ENCODE measurements at regions not wholly inside any gene's neighbourhood (a gene's known extent, or its start where the extent isn't known, plus 50 kb on each side); places are given as distances from the start of the nearest gene placed in this dataset.
"Not testable (repeated sequence)": the region's sequence is repeated elsewhere in the genome, so short reads cannot be mapped to it uniquely, and the experiment has no call there.

DNA sequence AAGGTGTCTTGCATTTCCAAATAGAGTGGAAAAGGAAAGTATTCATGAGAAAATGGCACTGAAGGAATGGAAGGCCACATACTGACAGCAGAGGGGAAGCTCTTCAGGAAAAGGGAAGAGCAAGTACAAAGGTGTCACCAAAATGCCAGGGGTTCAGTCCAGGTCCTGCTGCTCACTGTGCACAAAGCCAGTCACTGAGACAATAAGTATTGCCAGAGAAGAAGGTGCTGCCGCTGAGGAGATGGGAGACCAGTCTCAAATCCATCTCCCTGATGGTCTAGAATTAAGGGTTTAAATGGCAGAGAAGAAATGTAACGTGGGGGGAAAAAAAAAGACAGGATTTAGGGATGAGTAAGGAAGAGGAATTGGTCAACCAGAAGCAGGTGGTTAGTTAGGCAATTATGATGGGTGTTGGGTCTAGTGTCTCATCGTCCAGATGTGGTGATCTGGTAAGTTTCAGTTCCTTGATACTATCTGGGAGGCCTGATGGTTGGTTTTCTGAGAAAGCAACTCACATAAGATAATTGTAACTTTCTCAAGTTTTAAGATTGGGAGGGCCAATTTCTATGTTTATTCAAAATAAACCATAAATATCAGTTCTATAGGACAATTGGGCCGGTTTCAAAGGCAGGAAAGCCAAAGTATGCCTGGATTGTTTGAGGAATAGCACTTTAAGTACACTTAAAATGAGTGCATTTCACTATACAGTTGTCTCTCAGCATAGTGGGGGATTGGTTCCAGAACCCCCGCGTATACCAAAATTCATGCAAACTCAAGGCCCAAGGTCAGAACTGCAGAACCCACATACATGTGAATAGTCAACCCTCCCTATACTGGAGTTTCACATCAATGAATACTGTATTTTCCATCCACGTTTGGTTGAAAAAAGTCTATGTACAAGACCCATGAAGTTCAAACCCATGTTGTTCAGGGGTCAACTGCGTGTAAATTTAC, 109.1 kb upstream of the DNAJC10 start:
- TF ChIP-seq, protein P1, sequence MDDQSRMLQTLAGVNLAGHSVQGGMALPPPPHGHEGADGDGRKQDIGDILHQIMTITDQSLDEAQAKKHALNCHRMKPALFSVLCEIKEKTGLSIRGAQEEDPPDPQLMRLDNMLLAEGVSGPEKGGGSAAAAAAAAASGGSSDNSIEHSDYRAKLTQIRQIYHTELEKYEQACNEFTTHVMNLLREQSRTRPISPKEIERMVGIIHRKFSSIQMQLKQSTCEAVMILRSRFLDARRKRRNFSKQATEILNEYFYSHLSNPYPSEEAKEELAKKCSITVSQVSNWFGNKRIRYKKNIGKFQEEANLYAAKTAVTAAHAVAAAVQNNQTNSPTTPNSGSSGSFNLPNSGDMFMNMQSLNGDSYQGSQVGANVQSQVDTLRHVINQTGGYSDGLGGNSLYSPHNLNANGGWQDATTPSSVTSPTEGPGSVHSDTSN (IDR thresholded peaks at IDR 0.05) = no peak
- TF ChIP-seq FOXS1 (CRISPR knock-in tag; IDR thresholded peaks at IDR 0.05) = no peak
- TF ChIP-seq, protein P2, sequence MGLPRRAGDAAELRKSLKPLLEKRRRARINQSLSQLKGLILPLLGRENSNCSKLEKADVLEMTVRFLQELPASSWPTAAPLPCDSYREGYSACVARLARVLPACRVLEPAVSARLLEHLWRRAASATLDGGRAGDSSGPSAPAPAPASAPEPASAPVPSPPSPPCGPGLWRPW (IDR thresholded peaks at IDR 0.05) = no peak
- no peak for TF ChIP-seq EHF (CRISPR knock-in tag; IDR thresholded peaks at IDR 0.05)
- no peak for TF ChIP-seq ZSCAN20 (CRISPR knock-in tag; IDR thresholded peaks at IDR 0.05)
- no peak for TF ChIP-seq HEYL (CRISPR knock-in tag; IDR thresholded peaks at IDR 0.05)
- TF ChIP-seq NR3C1 (IDR thresholded peaks at IDR 0.05) = no peak
- TF ChIP-seq CEBPB (IDR thresholded peaks at IDR 0.05) = no peak
- no peak for TF ChIP-seq EP300 (IDR thresholded peaks at IDR 0.05)
- TF ChIP-seq HOXB5 (CRISPR knock-in tag; IDR thresholded peaks at IDR 0.05) = no peak
- TF ChIP-seq, protein P3, sequence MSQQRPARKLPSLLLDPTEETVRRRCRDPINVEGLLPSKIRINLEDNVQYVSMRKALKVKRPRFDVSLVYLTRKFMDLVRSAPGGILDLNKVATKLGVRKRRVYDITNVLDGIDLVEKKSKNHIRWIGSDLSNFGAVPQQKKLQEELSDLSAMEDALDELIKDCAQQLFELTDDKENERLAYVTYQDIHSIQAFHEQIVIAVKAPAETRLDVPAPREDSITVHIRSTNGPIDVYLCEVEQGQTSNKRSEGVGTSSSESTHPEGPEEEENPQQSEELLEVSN (IDR thresholded peaks at IDR 0.05; ENCODE audit: borderline replicate concordance, low read depth) = no peak
- TF ChIP-seq JUN (IDR thresholded peaks at IDR 0.05) = no peak
- TF ChIP-seq, protein P4, sequence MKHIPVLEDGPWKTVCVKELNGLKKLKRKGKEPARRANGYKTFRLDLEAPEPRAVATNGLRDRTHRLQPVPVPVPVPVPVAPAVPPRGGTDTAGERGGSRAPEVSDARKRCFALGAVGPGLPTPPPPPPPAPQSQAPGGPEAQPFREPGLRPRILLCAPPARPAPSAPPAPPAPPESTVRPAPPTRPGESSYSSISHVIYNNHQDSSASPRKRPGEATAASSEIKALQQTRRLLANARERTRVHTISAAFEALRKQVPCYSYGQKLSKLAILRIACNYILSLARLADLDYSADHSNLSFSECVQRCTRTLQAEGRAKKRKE (CRISPR knock-in tag; IDR thresholded peaks at IDR 0.05; ENCODE audit: low read depth) = no peak
- no peak for TF ChIP-seq HOXB13 (CRISPR knock-in tag; IDR thresholded peaks at IDR 0.05; ENCODE audit: low read depth)
- no peak for TF ChIP-seq RCOR1 (IDR thresholded peaks at IDR 0.05; ENCODE audit: low read depth, low read length)
- no peak for TF ChIP-seq PHF8 (IDR thresholded peaks at IDR 0.05; ENCODE audit: borderline replicate concordance, low read depth)
- TF ChIP-seq, protein P5, sequence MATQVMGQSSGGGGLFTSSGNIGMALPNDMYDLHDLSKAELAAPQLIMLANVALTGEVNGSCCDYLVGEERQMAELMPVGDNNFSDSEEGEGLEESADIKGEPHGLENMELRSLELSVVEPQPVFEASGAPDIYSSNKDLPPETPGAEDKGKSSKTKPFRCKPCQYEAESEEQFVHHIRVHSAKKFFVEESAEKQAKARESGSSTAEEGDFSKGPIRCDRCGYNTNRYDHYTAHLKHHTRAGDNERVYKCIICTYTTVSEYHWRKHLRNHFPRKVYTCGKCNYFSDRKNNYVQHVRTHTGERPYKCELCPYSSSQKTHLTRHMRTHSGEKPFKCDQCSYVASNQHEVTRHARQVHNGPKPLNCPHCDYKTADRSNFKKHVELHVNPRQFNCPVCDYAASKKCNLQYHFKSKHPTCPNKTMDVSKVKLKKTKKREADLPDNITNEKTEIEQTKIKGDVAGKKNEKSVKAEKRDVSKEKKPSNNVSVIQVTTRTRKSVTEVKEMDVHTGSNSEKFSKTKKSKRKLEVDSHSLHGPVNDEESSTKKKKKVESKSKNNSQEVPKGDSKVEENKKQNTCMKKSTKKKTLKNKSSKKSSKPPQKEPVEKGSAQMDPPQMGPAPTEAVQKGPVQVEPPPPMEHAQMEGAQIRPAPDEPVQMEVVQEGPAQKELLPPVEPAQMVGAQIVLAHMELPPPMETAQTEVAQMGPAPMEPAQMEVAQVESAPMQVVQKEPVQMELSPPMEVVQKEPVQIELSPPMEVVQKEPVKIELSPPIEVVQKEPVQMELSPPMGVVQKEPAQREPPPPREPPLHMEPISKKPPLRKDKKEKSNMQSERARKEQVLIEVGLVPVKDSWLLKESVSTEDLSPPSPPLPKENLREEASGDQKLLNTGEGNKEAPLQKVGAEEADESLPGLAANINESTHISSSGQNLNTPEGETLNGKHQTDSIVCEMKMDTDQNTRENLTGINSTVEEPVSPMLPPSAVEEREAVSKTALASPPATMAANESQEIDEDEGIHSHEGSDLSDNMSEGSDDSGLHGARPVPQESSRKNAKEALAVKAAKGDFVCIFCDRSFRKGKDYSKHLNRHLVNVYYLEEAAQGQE (IDR thresholded peaks at IDR 0.05) = no peak
- Histone ChIP-seq H3K4me3 (no peak overlapping the region), H3K27ac (no peak overlapping the region), H3K4me1 (no peaks in the 10 kb centered on the region), H3K4me2 (no peak overlapping the region), H3K9me3 (no peaks in the 10 kb centered on the region)
- no peak for DNase-seq (ENCODE audit: low read depth in 1 of 2, low spot score in 1 of 2)
- POLR2A ChIA-PET = no interaction called here
- no peak for ATAC-seq
- CTCF ChIA-PET = no interaction called here
- WGBS (ENCODE audit: missing lambda C conversion rate) = 64% methylated on average over 8 of the region's 8 CpGs
- no peak for FAIRE-seq

DNA sequence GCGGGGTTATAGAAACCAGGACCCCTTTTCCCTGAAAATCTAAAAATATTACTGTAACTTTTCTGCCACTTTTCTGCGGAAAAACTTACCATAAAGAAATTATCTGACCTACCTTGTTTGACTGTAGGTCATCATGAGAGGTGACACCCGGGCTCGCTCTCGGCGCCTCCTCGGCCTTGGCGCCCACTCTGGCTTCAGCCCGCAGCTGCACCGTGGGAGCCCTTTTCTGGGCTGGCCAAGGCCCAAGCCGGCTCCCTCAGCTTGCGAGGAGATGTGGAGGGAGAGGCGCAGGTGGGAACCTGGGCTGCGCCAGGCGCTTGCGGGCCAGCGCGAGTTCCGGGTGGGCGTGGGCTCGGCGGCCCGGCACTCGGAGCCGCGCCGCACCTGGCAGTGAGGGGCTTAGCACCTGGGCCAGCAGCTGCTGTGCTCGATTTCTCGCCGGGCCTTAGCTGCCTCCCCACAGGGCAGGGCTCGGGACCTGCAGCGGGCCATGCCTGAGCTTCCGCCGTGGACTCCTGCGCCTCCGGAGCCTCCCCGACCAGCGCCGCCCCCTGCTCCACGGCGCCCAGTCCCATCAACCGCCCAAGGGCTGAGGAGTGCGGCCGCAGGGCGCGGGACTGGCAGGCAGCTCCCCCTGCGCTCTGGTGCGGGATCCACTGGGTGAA, 107.7 kb upstream of the DNAJC10 start:
- Histone ChIP-seq H3K4me3 (no peak overlapping the region), H3K9me3 (no peaks in the 10 kb centered on the region), H3K4me1 (no peaks in the 10 kb centered on the region), H3K4me2 (no peak overlapping the region), H3K27ac (no peak overlapping the region)
- ATAC-seq = no peak
- no peak for DNase-seq (ENCODE audit: low read depth in 1 of 2, low spot score in 1 of 2)
- POLR2A ChIA-PET = no interaction called here
- CTCF ChIA-PET = interaction anchor here (0.6 to 1.2 kb wide), 3 partner anchors 367 to 1618 kb away, joined by 3 to 4 read pairs (median 4); no protein-coding TSS in a partner anchor
- no peak for TF ChIP-seq FOSB (CRISPR knock-in tag; IDR thresholded peaks at IDR 0.05)
- TF ChIP-seq MAZ (IDR thresholded peaks at IDR 0.05; ENCODE audit: borderline replicate concordance, low read depth, low read length) = no peak
- TF ChIP-seq, protein P6, sequence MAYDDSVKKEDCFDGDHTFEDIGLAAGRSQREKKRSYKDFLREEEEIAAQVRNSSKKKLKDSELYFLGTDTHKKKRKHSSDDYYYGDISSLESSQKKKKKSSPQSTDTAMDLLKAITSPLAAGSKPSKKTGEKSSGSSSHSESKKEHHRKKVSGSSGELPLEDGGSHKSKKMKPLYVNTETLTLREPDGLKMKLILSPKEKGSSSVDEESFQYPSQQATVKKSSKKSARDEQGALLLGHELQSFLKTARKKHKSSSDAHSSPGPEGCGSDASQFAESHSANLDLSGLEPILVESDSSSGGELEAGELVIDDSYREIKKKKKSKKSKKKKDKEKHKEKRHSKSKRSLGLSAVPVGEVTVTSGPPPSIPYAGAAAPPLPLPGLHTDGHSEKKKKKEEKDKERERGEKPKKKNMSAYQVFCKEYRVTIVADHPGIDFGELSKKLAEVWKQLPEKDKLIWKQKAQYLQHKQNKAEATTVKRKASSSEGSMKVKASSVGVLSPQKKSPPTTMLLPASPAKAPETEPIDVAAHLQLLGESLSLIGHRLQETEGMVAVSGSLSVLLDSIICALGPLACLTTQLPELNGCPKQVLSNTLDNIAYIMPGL (CRISPR knock-in tag; IDR thresholded peaks at IDR 0.05; ENCODE audit: borderline replicate concordance) = no peak
- no peak for TF ChIP-seq JUNB (IDR thresholded peaks at IDR 0.05)
- TF ChIP-seq NR3C1 (IDR thresholded peaks at IDR 0.05) = no peak
- 90% methylated on average over 33 of the region's 48 CpGs for WGBS (ENCODE audit: missing lambda C conversion rate)
- no peak for FAIRE-seq

DNA sequence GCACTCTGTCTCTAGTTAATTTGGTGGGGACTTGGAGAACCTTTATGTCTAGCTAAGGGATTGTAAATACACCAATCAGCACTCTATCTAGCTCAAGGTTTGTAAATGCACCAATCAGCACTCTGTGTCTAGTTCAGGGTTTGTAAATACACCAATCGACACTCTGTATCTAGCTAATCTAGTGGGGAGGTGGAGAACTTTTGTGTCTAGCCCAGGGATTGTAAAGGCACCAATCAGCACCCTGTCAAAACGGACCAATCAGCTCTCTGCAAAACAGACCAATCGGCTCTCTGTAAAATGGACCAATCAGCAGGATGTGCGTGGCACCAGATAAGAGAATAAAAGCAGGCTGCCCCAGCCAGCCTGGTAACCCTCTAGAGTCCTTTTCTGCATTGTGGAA, 107.1 kb upstream of the DNAJC10 start:
- FAIRE-seq; H3K9me3 ChIP-seq; POLR2A ChIA-PET; DNase-seq (ENCODE audit: low read depth in 1 of 2, low spot score in 1 of 2); H3K4me1 ChIP-seq; H3K4me2 ChIP-seq; ATAC-seq; H3K27ac ChIP-seq; H3K4me3 ChIP-seq: not testable (repeated sequence)
- WGBS (ENCODE audit: missing lambda C conversion rate) = 55% methylated on average over 4 of the region's 4 CpGs
- CTCF ChIA-PET = interaction anchor here (1.0 to 1.2 kb wide), 2 partner anchors 368 to 422 kb away, joined by 3 to 4 read pairs; no protein-coding TSS in a partner anchor
